ENCODE measurements at regions not wholly inside any gene's neighbourhood (a gene's known extent, or its start where the extent isn't known, plus 50 kb on each side); places are given as distances from the start of the nearest gene placed in this dataset.

DNA sequence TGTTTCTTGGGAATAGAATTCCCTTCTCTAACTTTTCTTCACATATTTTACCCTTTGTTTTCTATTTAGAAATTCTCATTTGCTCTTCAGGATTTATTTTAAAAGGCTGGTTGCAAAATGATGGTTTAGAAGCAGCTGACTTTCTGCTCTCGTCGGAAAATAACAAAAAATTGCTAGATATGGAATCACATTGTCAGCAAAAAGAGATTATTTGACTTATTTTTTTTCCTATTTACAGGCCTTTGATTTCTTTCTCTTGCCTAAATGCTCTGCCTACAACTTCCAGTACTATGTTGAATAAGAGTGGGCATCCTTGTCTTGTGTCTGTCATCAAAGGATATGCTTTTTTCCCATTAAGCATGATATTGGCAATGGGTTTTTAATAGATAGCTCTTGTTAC lies 1619.1 kb upstream of the ACO1 start:
- TF ChIP-seq, protein P1, sequence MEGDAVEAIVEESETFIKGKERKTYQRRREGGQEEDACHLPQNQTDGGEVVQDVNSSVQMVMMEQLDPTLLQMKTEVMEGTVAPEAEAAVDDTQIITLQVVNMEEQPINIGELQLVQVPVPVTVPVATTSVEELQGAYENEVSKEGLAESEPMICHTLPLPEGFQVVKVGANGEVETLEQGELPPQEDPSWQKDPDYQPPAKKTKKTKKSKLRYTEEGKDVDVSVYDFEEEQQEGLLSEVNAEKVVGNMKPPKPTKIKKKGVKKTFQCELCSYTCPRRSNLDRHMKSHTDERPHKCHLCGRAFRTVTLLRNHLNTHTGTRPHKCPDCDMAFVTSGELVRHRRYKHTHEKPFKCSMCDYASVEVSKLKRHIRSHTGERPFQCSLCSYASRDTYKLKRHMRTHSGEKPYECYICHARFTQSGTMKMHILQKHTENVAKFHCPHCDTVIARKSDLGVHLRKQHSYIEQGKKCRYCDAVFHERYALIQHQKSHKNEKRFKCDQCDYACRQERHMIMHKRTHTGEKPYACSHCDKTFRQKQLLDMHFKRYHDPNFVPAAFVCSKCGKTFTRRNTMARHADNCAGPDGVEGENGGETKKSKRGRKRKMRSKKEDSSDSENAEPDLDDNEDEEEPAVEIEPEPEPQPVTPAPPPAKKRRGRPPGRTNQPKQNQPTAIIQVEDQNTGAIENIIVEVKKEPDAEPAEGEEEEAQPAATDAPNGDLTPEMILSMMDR (conservative IDR thresholded peaks at IDR 0.05; ENCODE audit: low read depth) = no peak
- DNase-seq (ENCODE audit: low spot score) = no peak
- CTCF ChIA-PET = interaction anchor here (1.0 kb wide), 1 partner anchor 10 kb away, joined by 4 read pairs; no protein-coding TSS in a partner anchor
- POLR2A ChIA-PET (ENCODE audit: low non-redundant PET) = no interaction called here
- H3K27ac ChIP-seq = no peak overlapping the region

DNA sequence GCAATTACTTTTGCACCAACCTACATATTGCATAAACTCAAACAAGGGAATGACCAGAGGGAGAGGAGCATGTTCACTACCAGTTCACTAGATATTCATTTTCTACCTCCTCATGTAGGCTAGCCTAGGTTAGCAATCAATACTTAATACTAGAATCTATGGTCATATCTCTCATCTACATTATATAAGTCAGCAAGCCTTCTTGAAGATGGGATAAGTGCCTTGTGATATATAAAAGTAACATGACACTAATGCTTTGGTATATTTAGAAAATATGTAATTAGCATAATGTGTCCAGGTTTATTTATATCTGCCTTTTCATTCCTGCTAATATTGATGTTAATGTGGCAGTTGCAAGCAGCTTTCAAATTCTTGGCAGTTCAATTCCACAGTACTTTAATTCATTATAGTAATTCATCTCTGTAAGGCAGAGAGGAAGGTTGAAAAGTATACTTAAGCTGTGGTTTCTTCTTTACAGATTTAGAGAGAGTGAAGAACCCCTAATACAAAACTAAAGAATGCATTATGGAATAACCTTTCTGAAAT lies 1613.2 kb upstream of the ACO1 start:
- no peak for DNase-seq (ENCODE audit: low spot score)
- H3K27ac ChIP-seq = no peak overlapping the region
- CTCF ChIA-PET = no interaction called here
- TF ChIP-seq, protein P1 (conservative IDR thresholded peaks at IDR 0.05; ENCODE audit: low read depth) = no peak
- POLR2A ChIA-PET (ENCODE audit: low non-redundant PET) = no interaction called here

DNA sequence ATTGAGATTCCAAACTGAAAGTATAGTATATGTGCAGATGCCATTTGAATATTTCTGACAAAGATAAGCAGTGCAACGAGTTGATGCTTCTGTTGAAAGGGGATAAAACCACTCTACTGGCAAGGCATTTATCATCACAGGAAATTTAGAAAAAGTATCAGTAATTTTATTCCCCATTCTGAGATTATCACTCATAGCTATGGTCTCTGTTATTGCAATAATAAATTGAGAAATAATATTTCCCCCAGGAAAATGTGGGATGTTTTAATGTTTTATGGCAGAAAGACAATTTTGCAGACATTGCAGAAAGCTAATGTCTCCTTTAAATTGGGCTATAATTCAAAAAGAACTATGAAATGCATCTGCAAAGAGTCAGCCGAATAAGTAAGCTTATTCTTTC lies 1612.7 kb upstream of the ACO1 start:
- ChIA-PET CTCF (no interaction called here), POLR2A (ENCODE audit: low non-redundant PET) (no interaction called here)
- no peak overlapping the region for H3K27ac ChIP-seq
- DNase-seq (ENCODE audit: low spot score) = no peak
- TF ChIP-seq, protein P1 (conservative IDR thresholded peaks at IDR 0.05; ENCODE audit: low read depth) = no peak

DNA sequence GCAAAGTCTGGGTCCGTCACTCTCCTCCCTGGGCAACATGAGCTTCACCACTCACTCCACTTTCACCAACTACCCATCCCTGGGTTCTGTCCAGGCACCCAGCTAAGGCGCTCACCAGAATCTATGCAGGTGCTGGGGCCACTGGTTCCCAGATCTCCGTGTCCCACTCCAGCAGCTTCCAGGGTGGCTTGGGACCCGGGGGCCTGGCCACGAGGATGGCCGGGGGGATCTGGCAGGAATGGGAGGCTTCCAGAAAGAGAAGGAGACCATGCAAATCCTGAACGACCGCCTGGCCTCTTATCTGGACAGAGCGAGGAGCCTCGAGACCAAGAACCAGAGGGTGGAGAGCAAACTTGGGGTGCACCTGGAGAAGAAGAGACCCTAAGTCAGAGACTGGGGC lies 1611.0 kb upstream of the ACO1 start:
- CTCF ChIA-PET = interaction anchor here (0.6 kb wide), 1 partner anchor 324 kb away, joined by 3 read pairs; no protein-coding TSS in a partner anchor
- H3K27ac ChIP-seq = no peak overlapping the region
- POLR2A ChIA-PET (ENCODE audit: low non-redundant PET) = no interaction called here
- DNase-seq (ENCODE audit: low spot score) = no peak
- TF ChIP-seq, protein P1 (conservative IDR thresholded peaks at IDR 0.05; ENCODE audit: low read depth) = no peak

DNA sequence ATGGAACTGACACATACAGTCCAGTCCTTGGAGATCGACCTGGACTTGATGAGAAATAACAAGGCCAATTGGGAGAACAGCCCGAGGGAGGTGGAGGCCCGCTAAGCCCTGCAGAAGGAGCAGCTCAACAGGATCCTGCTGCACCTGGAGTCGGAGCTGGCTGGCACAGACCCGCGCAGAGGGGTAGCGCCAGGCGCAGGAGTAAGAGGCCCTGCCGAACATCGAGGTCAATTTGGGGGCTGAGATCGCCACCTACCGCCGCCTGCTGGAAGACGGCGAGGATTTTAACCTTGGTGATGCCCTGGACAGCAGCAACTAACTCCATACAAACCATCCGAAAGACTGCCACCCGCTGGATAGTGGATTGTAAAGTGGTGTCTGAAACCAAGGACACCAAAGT lies 1610.1 kb upstream of the ACO1 start:
- DNase-seq (ENCODE audit: low spot score) = no peak
- H3K27ac ChIP-seq = no peak overlapping the region
- POLR2A ChIA-PET (ENCODE audit: low non-redundant PET) = no interaction called here
- CTCF ChIA-PET = no interaction called here
- TF ChIP-seq, protein P1 (conservative IDR thresholded peaks at IDR 0.05; ENCODE audit: low read depth) = no peak

DNA sequence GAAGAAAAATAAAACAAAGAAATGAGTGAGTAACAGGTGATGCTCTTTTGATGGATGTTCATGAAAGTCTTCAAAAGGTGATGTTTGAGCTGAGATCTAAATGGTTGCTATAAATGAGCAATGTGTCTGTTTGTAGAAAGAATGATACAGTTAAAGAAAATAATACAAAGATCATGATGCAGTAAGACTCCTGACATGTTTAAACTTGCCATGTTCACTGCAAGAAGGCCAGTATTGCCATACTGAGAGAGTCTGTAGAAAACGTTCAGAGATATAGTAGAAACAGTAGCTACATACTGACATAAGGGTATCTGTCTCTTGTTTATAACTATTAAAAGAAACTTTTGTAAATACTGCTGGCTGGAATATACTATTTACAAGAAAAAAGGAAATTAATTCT lies 1609.2 kb upstream of the ACO1 start:
- TF ChIP-seq, protein P1 (conservative IDR thresholded peaks at IDR 0.05; ENCODE audit: low read depth) = no peak
- DNase-seq (ENCODE audit: low spot score) = peak; percentile 11
- H3K27ac ChIP-seq = no peak overlapping the region
- ChIA-PET CTCF (interaction anchor here (0.9 kb wide), 1 partner anchor 11 kb away, joined by 4 read pairs; no protein-coding TSS in a partner anchor), POLR2A (ENCODE audit: low non-redundant PET) (no interaction called here)

Data from RWPE1 (cell line).